NCI-H2029 treated with DMSO at 0.1 percent for 48 hours (cell line): ENCODE measurements at regions not wholly inside any gene's neighbourhood (a gene's known extent, or its start where the extent isn't known, plus 50 kb on each side); places are given as distances from the start of the nearest gene placed in this dataset.

Experiments
- DNase-seq: peaks from one replicate; lab custom pipeline; 2025; lab: John Stamatoyannopoulos, UW

- DNase-seq = no peak
These were observed 76.1 kb upstream of the IRX3 start for GRCh38 chr16:54362591-54363206.

DNA sequence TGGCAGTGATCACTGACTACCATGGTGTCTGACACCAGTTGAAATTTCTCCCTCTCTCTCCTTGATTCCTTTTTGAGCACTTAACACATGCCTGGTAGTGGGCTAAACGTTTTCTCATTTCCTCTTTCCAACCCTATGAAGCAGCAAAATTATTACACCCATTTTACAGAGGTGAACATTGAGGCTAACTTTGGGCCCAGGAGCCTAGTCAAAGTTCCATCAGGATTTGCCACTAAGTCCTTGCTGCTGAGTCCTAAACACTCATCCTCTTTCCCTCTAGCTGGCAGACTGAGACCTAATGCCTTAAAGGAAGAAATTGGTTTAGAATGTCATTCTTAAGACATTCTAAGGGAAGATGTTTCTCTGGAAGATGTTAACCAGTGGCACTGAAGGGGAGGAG lies 74.7 kb upstream of the IRX3 start:
- DNase-seq = no peak

- no peak for DNase-seq
These were observed 74.1 kb upstream of the IRX3 start for GRCh38 chr16:54360681-54361080.

DNA sequence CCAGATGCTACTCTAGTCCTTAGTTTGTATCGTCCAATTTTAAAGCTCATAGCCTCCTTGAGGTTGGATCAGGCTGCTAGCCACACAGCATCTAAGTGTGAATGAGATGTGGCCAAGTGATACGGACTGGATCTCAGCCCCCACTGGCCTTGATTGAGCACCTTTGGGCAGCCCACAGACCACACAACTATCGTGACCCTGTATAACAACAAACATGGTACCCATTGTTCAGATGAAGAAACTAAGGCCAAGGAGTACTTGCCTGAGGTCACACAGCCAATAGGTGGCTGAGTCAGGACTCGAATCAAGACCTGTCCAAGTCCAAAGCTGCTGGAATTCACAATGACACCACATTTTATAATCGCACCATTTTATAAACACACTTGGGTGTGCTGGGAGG lies 73.0 kb upstream of the IRX3 start:
- DNase-seq = no peak

DNA sequence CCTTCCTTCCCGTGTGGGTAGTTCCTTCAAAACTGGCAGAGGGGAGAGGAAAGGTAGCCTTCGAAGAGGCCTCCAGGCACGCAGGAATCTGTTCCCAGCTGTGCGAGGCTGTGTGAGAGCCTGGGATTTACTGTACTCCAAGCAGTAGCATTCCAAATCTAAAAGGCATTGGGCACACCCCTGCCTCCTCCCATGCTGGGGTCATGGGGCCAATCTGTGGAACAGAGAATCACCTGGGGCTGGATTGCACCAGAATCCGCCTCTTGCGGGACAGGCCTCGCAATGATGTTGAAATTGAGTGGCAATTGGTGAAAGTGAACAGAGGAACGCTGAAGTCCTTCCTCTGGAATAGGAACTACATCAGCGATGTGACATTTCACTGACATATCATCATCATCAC lies 72.5 kb upstream of the IRX3 start:
- no peak for DNase-seq

- DNase-seq = no peak
These were observed 69.8 kb upstream of the IRX3 start for GRCh38 chr16:54356391-54356790.

- no peak for DNase-seq
These were observed 68.7 kb upstream of the IRX3 start for GRCh38 chr16:54355251-54355650.

- DNase-seq = no peak
These were observed 66.5 kb upstream of the IRX3 start for GRCh38 chr16:54353097-54353496.

DNA sequence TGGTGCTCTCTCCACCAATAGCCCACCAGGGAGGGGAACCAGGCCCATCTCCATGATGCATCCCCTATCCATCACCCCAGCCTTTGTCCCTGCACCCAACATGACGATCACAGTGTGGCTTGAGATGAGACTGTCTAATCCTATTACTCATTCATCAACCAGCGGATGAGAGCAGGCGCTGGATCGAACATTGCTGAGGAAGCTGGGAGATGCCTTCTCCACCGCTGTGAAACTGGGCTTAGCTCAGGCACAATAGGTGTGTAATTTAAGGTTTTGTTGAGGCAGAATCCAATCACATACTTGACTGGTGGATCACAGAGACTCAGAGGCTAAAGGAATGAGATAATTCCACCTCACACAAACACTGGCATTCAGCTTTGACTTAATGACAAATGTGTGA lies 64.6 kb upstream of the IRX3 start:
- DNase-seq = no peak

DNA sequence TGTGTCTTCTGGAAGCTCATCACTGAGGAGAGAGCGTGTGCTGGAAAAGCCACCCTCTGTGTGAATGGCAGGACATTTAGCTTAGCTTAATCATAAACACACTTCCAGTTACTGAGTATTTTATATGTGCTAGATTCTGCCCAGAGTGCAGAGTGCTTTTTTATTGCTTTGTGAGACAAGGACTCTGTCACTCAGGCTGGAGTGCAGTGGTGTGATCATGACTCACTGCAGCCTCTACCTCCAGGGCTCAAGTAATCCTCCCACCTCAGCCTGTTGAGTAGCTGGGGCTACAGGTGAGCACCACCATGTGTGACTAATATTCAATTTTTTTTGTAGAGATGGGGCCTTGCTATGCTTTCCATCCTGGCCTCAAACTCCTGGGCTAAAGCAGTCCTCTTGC lies 61.4 kb upstream of the IRX3 start:
- DNase-seq = no peak

- DNase-seq = no peak
These were observed 59.5 kb upstream of the IRX3 start for GRCh38 chr16:54346041-54346440.

GRCh38 chr16:54344646-54345630 lies 58.4 kb upstream of the IRX3 start:
- no peak for DNase-seq

- DNase-seq = no peak
These were observed 56.4 kb upstream of the IRX3 start for GRCh38 chr16:54342966-54343365.

- no peak for DNase-seq
These were observed 55.5 kb upstream of the IRX3 start for GRCh38 chr16:54341892-54342776.

- DNase-seq = no peak
These were observed 53.9 kb upstream of the IRX3 start for GRCh38 chr16:54340531-54340930.

DNA sequence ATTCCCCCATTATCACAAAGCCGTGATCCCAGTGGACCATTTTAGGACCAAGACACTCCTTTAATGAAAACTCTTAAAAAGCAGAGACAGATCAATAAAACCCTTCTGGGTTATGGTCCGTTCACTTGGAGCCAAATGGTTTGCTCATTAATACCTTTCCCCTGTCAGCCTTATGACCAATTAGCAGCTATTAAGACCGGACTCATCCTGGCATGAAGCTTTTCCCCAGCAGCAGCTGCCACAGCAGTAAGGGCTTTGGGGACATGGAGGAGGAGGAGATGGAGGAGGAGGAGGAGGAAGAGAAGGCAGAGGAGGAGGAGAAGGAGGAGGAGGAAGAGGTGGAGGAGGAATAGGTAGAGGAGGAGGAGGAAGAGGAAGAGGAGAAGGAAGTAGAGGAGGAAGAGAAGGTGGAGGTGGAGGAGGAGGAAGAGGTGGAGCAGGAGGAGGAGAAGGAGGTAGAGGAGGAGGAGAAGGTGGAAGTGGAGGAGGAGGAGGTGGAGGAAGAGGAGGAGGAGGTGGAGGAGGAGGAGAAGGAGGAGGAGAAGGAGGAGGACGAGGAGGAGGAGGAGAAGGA lies 50.1 kb upstream of the IRX3 start:
- DNase-seq = no peak
